ENCODE measurements at regions not wholly inside any gene's neighbourhood (a gene's known extent, or its start where the extent isn't known, plus 50 kb on each side); places are given as distances from the start of the nearest gene placed in this dataset.
A peak's percentile ranks its signal among the peaks of the same experiment; 100 is the strongest.

- ChIA-PET POLR2A (no interaction called here), CTCF (ENCODE audit: low intra/inter-chr PET ratio) (no interaction called here)
- Histone ChIP-seq H3K9me3 (replicated peaks; ENCODE audit: control insufficient read depth, insufficient read depth, low read depth, low read length) (no peaks in the 10 kb centered on the region; the same call in 1 of the 2 replicates), H3K9me1 (ENCODE audit: control insufficient read depth, insufficient read depth, low read length) (no peaks in the 10 kb centered on the region), H3K36me3 (ENCODE audit: control insufficient read depth, insufficient read depth, low read length) (no peaks in the 10 kb centered on the region), H3K9ac (ENCODE audit: insufficient read depth in 1 of 2, low read depth in 2 of 2, low read length in 2 of 2) (no peak overlapping the region), H4K20me1 (replicated peaks; ENCODE audit: control insufficient read depth, insufficient read depth, low read length) (no peaks in the 10 kb centered on the region), H3K4me1 (replicated peaks in 1 of 2; ENCODE audit: control insufficient read depth in 2 of 2, insufficient read depth in 2 of 2, low read length in 2 of 2) (no peaks in the 10 kb centered on the region), H3K79me2 (ENCODE audit: control insufficient read depth, insufficient read depth, low read length) (no peaks in the 10 kb centered on the region), H3K4me2 (ENCODE audit: insufficient read depth, low read length) (no peak overlapping the region), H3K27ac (ENCODE audit: extremely low read depth, low read depth, low read length) (no peak overlapping the region), H3K4me3 (no peak overlapping the region), H2AFZ (ENCODE audit: low read depth, low read length) (no peak overlapping the region), H3K27me3 (ENCODE audit: control insufficient read depth in 2 of 2, insufficient read depth in 2 of 2, low read length in 2 of 2) (no peaks in the 10 kb centered on the region)
- in situ Hi-C loops (cut with MboI) (no loop called here), intact Hi-C loops (cut with micrococcal nuclease) (no loop called here)
- DNase-seq (ENCODE audit: extremely low read depth in 1 of 4, low spot score in 3 of 4), result no peak
- ATAC-seq, result no peak
- TF ChIP-seq ZNF507 (tag; conservative IDR thresholded peaks at IDR 0.05) (peak; percentile 79), CCAR2 (IDR thresholded peaks at IDR 0.05; ENCODE audit: low read depth, low read length) (no peak), ZNF785 (CRISPR knock-in tag; IDR thresholded peaks at IDR 0.05) (no peak)
- WGBS (ENCODE audit: insufficient coverage, low coverage, missing lambda C conversion rate), result 7% methylated on average over 1 of the region's 1 CpG
- BruUV-seq (replicated peaks), result no TSS peak
- no peak for FAIRE-seq
These were observed 276.3 kb downstream of the GAS1 start for GRCh38 chr9:86671018-86671417.

- Histone ChIP-seq H3K4me1 (replicated peaks in 1 of 2; ENCODE audit: control insufficient read depth in 2 of 2, insufficient read depth in 2 of 2, low read length in 2 of 2) (no peaks in the 10 kb centered on the region), H3K36me3 (ENCODE audit: control insufficient read depth, insufficient read depth, low read length) (no peaks in the 10 kb centered on the region), H3K27me3 (ENCODE audit: control insufficient read depth in 2 of 2, insufficient read depth in 2 of 2, low read length in 2 of 2) (no peaks in the 10 kb centered on the region), H3K9me1 (ENCODE audit: control insufficient read depth, insufficient read depth, low read length) (no peaks in the 10 kb centered on the region), H3K79me2 (ENCODE audit: control insufficient read depth, insufficient read depth, low read length) (no peaks in the 10 kb centered on the region), H3K9ac (ENCODE audit: insufficient read depth in 1 of 2, low read depth in 2 of 2, low read length in 2 of 2) (no peak overlapping the region), H4K20me1 (replicated peaks; ENCODE audit: control insufficient read depth, insufficient read depth, low read length) (no peaks in the 10 kb centered on the region), H3K4me3 (no peak overlapping the region), H3K27ac (ENCODE audit: extremely low read depth, low read depth, low read length) (no peak overlapping the region), H3K9me3 (replicated peaks; ENCODE audit: control insufficient read depth, insufficient read depth, low read depth, low read length) (no peaks in the 10 kb centered on the region; the same call in 1 of the 2 replicates), H2AFZ (ENCODE audit: low read depth, low read length) (no peak overlapping the region), H3K4me2 (ENCODE audit: insufficient read depth, low read length) (no peak overlapping the region)
- ChIA-PET POLR2A (no interaction called here), CTCF (ENCODE audit: low intra/inter-chr PET ratio) (no interaction called here)
- in situ Hi-C loops (cut with MboI) (no loop called here), intact Hi-C loops (cut with micrococcal nuclease) (no loop called here)
- no TSS peak for BruUV-seq (replicated peaks)
- DNase-seq (ENCODE audit: extremely low read depth in 1 of 4, low spot score in 3 of 4), result no peak
- no peak for TF ChIP-seq GATAD2B (IDR thresholded peaks at IDR 0.05; ENCODE audit: borderline replicate concordance)
- TF ChIP-seq SNAPC5 (CRISPR knock-in tag; IDR thresholded peaks at IDR 0.05), result no peak
- TF ChIP-seq, protein P1, sequence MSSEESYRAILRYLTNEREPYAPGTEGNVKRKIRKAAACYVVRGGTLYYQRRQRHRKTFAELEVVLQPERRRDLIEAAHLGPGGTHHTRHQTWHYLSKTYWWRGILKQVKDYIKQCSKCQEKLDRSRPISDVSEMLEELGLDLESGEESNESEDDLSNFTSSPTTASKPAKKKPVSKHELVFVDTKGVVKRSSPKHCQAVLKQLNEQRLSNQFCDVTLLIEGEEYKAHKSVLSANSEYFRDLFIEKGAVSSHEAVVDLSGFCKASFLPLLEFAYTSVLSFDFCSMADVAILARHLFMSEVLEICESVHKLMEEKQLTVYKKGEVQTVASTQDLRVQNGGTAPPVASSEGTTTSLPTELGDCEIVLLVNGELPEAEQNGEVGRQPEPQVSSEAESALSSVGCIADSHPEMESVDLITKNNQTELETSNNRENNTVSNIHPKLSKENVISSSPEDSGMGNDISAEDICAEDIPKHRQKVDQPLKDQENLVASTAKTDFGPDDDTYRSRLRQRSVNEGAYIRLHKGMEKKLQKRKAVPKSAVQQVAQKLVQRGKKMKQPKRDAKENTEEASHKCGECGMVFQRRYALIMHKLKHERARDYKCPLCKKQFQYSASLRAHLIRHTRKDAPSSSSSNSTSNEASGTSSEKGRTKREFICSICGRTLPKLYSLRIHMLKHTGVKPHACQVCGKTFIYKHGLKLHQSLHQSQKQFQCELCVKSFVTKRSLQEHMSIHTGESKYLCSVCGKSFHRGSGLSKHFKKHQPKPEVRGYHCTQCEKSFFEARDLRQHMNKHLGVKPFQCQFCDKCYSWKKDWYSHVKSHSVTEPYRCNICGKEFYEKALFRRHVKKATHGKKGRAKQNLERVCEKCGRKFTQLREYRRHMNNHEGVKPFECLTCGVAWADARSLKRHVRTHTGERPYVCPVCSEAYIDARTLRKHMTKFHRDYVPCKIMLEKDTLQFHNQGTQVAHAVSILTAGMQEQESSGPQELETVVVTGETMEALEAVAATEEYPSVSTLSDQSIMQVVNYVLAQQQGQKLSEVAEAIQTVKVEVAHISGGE (CRISPR knock-in tag; IDR thresholded peaks at IDR 0.05), result no peak
- no peak for TF ChIP-seq PYGO2 (tag; IDR thresholded peaks at IDR 0.05)
- TF ChIP-seq POU5F1 (IDR thresholded peaks at IDR 0.05; ENCODE audit: borderline replicate concordance, low read depth, low read length, partially characterized antibody), result no peak
- 0% methylated on average over 4 of the region's 4 CpGs for whole genome bisulfite sequencing (ENCODE audit: insufficient coverage, low coverage, missing lambda C conversion rate)
- no peak for FAIRE-seq
- no peak for ATAC-seq
These were observed 276.8 kb downstream of the GAS1 start for GRCh38 chr9:86670536-86670935.

Data from K562 (cell line).